Esophagus squamous epithelium (tissue), 4 donors: ENCODE measurements at regions not wholly inside any gene's neighbourhood (a gene's known extent, or its start where the extent isn't known, plus 50 kb on each side); places are given as distances from the start of the nearest gene placed in this dataset.

Source experiments
- POLR2A ChIP-seq, 4 donors: fragments of 450-650 bp; IDR thresholded peaks; one replicate each; pipeline ENCODE4 v1.6.1; 2017; ENCODE audit warnings: antibody characterized with exemption in 4 of 4, mild to moderate bottlenecking in 4 of 4, moderate library complexity in 3 of 4
- TF ChIP-seq, protein P1 (sequence below), 6 experiments: fragments of 450-650 bp in 4 of 6; fragments of 200-600 bp in 2 of 6; sonication (generic) in 2 of 6; IDR thresholded peaks; one replicate each; pipeline ENCODE4 v1.5.1; 2016 to 2019; ENCODE audit warnings: antibody characterized with exemption in 6 of 6, mild to moderate bottlenecking in 4 of 6, moderate library complexity in 4 of 6

DNA sequence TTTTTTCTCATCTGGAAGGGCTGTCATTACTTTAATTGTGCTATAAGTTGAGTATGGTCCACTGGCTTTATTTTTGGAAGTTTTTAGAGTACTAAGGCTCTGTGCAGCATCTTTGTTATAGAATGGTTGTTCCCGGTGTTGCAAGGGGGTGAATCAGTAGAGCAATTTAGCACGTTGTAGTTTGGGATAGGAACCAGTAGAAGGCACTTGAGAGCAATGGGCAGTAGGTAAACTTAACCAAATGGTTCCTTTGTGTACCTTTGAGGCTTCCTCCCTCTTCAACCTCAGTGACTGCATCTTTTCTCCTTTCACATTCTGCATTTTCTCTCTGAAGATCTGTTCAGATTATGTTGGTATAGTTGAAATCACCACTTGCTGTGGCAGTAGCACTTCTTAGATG, 238.2 kb upstream of the SYT4 start:
- TF ChIP-seq, protein P1, sequence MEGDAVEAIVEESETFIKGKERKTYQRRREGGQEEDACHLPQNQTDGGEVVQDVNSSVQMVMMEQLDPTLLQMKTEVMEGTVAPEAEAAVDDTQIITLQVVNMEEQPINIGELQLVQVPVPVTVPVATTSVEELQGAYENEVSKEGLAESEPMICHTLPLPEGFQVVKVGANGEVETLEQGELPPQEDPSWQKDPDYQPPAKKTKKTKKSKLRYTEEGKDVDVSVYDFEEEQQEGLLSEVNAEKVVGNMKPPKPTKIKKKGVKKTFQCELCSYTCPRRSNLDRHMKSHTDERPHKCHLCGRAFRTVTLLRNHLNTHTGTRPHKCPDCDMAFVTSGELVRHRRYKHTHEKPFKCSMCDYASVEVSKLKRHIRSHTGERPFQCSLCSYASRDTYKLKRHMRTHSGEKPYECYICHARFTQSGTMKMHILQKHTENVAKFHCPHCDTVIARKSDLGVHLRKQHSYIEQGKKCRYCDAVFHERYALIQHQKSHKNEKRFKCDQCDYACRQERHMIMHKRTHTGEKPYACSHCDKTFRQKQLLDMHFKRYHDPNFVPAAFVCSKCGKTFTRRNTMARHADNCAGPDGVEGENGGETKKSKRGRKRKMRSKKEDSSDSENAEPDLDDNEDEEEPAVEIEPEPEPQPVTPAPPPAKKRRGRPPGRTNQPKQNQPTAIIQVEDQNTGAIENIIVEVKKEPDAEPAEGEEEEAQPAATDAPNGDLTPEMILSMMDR (IDR thresholded peaks at IDR 0.05) = no peak
- no peak for TF ChIP-seq POLR2A (IDR thresholded peaks at IDR 0.05)
